NCI-H2227 treated with DMSO at 0.1 percent for 48 hours (cell line): ENCODE measurements at regions not wholly inside any gene's neighbourhood (a gene's known extent, or its start where the extent isn't known, plus 50 kb on each side); places are given as distances from the start of the nearest gene placed in this dataset.

Experiments used
- DNase-seq: peaks from one replicate; lab custom pipeline; 2025; lab: John Stamatoyannopoulos, UW

DNA sequence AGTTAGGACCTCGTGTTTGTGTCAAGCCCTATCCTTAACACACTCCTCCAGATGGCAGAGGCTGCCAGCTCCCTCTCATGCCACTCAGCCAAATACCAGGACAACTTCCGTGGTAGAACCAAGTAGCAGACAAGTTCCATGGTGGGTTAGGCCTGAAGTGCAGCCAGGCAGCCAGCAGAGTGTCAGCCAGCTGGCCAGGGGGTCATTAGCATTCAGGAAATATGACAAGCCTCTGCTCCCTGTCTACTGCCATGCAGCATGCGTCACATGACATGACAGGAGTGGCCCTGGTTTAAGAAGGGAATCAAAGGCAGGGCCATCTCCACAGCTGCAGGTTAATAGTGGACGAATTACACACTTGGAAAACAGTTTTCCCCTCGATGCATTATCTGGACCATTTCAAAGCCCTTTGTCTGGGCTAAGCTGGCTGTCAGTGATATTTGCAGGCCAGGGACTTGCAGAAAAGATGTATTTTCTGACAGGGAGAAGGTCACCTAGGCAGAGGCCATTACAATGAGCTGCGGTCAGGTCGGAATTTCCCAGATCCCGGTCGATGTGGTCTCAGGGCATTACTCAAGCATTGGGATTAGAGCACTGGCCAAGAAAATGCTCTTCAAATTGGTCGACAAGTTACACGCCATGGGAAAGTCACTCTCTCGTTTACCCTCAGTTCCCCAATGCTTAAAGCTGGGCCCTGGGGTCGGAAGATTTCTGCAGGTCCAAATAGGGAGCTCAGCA is 461.7 kb upstream of the CADM1 start:
- DNase-seq, result no peak

DNA sequence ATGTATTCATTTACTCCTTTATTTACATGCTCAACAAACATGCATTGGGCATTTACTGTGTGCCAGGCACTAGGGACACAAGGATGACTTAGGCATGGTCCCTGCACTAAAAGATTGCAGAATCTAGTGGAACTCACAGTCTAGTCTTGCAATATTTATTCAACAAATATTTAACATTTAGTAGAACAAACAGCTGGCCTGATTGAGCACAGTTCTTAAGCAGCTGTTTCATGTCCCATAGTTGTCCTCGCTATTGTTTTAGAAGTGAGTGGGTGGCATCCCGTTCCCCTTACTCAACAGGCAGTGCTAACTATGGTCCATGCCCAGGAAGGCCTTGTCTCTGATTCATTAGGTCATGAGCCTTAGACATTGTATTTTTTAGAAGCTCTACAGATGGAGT is 459.9 kb upstream of the CADM1 start:
- DNase-seq, result no peak

DNA sequence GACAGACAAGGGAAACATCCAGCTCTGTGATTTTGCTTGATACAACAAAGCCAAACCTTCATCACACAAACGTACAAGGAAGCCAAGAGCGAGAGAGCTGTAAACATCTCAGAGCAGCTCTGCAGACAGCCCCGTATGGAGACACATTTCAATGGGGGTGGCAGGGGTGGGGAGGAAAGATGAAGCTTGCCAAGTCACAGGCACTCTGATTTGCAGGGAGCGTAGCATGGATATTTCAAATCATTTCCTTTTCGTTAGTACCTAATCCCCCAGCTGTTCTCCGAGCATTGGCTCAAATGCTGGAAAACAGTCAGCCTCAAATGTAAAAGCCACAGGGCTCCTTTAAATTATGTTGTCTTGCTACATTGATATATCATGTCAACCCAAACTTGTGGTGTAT is 458.9 kb upstream of the CADM1 start:
- no peak for DNase-seq

DNA sequence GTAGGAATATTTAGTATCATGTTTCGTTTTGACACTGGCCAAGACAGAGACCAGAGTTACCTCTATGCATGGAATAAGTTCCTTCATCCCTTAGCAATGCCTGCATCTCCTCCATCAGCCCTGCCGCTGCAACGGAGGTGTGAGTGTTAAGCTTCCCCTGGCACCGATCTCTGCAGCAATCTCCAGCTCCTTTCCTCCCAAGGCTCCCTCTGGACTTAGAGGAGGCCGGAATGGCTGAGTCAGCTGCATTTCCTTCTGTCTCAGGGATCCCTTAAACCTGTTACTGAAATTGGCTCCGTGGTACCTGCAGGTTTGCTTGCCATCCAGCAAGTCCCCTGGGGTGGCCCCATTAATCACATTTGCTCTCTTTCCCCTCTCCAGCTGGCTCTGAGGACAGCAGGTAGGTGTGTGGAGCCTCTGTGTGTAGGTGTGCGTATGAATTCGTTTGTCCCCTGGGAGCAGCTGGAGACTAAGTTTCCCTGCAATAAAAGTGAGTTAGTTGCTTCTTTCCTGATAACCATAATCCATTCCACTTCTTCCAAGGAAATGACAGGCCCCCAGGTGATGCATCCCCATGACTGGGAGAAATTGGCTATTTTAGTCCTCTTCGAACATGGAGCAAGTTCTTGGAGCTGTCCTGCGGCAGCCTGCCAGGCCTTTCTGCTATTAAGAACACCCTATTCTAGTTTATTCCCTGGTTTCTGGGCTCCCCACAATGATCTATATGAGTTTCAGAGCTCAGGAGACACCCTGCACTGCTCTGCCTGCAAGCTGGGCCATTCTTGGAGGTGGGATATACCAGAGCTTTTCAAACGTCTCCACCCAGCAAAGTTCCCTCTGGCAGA is 457.2 kb upstream of the CADM1 start:
- no peak for DNase-seq

DNA sequence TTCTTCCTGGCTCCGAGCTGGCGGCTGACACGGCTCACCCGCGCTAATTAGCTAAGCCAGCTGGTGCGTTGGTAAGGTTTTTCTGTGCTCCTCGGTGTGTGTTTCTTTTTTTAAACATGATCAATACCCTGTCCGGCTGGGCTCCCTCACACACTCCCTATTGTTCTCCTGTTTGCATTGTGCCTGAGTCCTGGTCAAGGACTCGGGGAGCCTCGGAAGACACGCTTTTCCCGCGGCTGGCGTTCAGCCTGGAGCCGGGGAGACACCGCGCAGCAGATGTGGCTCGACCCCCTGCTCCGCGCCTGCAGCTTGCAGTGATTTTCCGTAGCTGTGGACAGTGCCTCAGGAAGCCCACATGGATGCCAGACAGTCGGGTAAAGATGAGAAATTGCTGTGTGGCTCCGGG is 454.9 kb upstream of the CADM1 start:
- DNase-seq, result no peak

DNA sequence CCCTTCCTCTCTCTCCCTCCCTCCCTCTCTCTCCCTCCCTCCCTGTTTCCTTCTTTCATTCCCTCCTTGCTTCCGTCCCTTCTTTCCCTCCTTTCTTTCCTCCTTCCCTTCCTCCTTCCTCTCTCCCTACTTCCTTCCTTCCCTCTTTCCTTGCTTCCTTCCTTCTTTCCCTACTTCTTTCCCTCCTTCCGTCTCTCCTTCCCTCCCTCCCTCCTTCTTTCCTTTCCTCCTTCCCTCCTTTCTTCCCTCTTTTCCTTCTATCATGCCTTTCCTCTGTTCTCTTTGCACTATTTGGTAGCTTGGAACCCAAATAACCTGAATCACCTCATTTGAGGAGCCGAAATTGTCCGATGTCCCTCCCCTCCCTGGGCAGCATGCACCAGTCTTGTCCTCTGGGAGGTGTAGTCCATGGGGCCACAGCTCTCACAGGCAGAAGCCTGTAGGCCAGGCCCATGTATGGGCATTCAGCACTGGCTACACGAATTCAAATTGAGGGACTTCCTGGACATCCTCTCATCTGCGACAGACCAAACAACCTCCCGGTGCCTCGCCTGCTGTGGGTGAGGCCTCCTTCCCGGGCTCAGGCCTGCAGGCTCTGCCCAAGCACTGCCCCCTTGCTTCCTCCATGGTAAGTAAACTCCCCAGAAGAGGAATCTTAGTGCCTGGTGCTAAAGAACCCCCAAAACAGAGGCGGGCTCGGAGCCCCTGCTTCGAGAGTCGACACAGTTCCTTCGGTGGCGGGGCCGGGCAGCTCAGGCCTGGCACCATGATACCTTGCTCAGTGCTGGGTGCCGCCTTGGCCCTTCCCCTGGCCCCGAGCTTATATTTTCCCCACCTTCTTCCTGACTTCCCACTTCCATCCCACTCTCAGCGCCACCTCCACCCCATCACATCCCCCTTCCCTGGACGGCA is 454.1 kb upstream of the CADM1 start:
- no peak for DNase-seq

DNA sequence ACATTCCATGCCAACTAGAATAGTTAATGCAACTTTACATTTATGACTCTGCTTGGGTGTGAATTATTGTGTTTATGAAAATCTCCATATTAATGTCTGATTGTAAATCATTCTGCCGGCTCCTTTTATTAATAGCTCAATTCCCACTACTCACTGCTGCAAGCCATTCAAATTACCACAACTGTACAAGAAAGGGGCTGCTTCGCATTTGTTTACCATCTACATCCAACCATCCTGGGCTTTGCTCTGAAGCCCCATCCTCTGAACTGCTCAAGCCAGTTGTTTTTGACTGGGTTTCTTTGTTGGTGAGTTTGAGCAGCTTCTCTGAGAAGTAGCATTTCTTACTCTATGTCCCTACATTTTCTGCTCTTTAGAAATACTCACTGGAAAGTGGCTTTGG is 451.6 kb upstream of the CADM1 start:
- DNase-seq, result no peak

DNA sequence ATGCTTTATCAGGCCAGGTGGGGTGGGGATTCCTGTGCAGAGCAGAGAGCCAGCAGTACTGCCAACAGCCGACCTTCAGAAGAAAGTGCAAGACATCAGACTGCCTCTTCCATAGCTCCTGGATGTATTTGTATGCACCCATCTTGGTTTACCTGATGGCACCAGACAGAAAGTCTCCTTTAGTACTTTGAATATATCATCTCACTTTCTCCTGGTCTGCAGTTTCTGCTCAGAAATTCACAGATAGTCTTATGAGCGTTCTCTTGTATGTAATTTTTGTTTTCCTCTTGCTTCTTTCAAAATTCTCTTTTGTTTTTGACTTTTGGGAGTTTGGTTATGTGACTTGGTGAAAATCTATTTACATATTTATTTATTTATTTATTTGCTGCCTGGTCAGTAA is 446.4 kb upstream of the CADM1 start:
- no peak for DNase-seq

DNA sequence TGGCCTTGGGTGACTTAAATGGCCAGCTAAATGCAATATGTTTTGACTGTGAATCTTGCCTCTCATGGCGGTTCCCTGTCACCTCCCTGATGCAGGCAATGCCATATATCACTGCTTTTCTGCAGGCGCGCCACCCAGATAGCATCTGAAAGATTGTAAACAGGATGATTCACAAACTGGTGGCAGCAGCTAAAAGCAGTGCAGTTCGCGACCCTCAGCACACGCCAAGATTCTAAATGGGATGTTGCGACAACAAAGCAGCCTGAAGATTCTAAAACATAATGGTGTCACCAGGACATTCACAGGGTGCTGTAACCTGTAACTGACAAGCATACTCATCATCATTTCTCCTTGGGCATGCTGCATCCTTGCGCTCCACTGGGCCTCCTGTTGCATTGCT is 440.4 kb upstream of the CADM1 start:
- no peak for DNase-seq

DNA sequence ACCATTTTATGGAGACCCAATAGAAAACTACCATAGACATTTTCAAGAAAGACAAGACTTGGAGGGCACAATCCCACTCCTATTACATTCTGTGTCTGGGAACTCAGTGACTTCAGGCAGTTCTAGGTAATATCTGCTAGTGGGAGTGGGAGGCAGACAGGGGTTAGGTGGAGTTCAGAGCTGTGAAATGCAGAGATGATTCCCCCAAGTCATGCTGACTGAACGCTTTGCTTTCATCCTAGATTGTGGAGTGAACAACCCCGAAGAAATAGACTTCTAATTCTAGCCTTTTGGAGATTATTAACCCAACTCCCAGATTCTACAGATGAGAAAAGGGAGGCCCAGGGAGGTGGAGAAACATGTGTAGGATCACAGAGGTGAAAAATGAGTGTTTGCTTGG is 437.8 kb upstream of the CADM1 start:
- no peak for DNase-seq

DNA sequence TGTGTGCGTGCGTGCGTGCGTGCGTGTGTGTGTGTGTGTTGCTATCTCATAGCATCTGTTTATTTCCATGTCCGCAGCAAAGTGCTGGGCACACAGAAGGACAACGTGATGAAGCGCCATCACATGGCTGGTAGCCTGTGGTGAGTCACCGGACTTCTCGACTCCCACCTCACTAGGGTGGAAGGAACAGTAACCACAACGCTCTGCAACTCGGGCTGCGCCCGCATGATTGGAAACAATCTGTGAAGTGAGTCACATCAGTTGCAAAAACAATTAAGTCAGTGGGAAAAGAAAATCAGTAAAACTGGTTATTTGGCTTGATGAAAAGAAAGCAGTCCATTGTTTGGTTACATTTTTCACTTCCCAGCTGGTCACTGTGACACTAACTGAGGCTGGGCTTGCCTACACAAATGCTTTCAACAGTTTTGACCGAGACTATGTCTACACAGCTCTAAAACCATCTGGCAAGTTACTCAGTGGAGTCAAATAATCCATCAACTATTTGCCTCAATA is 437.3 kb upstream of the CADM1 start:
- DNase-seq, result no peak

DNA sequence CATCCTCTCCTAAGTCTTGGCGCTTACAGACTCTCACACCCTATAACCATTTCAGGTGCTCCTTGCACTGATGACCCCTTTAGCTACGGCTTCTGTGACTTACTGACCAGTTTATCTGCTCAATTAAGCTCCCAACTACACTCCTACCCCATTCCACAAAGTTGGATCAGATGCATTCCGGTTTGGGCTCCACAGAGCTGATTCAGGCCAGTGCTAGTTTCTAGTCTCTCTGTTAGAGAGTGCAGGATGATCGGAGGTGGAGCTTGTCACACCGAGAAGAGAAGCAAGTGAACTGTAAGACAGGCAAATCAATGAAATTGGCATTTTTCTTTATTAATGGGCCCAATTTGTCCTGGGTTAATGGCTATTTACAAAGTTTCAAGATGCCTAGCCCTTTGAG is 436.8 kb upstream of the CADM1 start:
- DNase-seq, result no peak

DNA sequence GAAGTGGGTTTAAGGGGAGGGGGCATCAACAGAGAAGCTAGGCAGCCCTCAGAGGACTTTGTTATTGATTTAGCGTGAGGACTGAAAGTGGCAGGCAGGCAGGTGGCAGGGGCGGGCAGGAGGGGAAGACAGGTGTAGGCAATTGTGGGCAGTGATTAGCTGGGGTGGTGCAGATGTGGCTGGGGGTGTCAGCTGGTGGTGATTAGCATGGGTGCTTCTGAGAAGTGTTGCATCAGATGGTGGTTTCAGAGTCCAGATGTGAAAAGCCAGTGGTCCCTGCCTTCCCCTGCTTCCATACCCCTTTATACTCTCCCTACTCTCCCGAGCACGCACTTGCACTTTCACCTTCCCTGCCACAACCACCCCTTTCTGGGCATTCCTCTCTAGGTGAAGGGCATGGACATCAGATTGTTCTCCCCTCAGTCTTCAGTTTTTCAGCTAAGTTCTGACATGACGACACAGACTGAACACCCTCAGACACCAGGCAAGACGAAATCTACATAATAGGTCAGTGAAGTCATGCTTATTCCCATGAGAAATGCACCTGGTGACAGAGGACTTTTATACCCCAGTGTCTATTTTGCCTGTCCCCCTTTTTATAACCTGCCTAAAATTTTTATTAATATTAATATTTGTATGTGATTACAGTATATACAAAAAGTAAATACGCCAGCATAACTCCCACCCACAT is 435.7 kb upstream of the CADM1 start:
- no peak for DNase-seq

DNA sequence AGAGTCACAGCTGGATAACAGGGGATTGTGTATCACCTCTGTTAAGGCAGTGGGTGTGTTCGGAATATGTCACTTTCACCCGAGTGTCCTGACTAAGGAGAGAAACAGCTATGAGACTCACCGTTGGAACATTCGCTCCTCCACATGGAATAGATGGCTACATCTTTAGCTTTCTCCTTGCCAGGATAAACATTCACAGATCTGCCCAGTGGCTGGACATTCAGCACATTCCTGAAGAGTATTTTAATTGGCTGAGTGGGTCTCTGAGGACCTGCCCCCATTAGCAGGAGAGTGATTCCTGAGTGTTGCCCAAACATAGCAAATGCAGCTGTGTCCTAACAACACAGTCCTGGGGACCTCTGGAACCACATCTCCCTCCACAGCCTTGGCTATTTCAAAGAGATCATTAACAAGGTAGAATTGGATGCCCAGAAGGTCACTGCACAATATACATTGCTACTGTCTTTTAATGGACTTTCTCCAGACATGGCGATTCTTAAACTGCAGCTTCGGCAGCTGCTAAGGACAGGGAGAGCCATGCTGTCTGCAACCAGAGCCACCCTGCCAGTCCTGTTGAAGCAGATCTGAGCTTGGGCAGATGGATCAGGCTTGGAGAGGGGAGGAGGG is 435.0 kb upstream of the CADM1 start:
- DNase-seq, result no peak

DNA sequence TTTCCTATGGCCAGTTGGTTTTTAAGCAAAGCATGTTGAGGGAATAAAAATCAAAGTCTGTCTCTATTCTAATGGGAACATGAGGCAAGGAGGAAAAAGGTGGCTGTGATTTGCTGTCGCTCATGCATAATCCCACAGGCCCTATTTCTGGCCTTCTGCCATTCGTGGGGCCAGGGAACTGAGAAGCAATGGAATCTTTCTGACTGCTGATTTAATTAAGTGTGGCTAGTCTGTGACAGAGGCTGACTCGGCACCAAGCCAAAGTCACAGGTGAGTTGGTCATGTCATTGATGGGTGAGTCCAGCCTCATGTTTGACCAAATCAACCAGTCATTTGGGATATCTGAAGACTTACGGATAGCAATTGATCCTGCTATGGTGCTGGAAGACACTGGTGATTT is 429.3 kb upstream of the CADM1 start:
- no peak for DNase-seq

DNA sequence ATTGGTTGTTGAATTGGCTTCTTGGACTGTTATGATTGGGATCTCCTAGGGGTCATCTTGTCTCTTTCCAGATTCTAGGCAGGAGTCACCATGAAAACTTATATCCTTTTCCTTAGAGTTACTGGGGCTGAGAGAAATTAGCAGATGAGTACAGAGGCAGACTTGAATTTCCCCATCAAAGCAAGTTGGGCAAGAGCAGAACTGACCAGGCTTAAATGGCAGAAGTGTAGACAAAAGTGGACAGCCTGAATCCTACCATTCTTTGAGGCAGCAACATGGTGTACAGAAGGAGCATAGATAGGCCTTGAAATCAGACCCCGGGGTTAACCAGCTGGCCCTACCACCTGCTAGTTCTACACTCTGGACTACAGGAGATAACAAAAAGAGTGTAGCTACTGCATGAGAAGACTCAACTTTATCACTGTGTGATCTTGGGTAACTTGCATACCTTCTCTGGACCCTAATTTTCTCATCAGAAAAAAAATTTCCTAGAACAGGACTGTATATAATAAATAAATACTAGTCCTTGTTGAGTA is 427.4 kb upstream of the CADM1 start:
- no peak for DNase-seq

DNA sequence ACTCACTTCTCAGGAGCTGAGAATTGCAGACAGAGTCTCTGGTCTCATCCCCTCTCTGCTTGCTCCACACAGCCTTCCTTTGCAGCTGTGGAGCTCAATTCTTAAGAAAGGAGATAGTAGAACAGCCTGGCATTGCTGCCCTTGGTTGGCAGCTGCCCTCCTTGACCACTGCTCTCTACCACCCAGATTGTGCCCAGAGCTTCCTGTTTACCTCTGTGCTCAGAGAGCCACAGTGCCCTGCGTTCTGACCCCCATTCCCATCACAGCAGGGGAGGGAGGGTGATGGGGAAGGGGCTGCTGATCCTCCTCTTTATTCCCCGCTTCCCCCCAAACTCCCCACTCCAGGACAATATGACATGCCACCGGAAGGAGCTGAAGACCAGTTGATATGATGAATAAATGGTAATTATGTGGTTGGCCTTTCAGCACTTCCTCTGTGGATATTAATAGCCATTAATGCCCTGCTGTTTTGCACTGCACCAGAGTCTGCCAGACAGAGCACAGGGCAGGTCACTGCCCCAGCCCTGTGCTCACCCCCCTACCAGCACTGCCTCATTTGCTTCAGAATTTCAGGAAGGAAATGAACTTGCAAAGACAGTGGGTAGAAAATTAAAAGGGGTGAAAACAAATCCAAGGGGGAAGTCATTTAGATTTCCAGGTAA is 426.8 kb upstream of the CADM1 start:
- DNase-seq, result no peak

DNA sequence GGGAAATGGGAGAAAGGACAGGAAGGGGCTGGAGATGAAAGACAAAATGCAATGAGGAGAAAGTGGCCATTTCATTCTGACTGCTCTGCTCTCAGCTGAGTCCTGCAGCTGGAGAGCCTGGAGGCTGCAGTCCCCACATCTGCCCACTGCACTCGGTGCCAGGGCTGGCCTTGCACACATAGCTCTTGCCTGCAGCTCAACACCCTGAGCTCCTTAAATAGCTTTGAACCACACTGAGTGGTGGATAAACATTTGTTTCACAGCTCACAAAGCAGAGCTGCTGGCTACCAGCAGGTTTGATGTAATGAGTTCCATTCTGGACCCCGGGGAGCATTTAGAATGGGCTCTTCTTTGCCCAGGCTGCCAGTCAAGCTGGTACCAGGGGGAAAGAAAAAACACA is 426.1 kb upstream of the CADM1 start:
- DNase-seq, result no peak

DNA sequence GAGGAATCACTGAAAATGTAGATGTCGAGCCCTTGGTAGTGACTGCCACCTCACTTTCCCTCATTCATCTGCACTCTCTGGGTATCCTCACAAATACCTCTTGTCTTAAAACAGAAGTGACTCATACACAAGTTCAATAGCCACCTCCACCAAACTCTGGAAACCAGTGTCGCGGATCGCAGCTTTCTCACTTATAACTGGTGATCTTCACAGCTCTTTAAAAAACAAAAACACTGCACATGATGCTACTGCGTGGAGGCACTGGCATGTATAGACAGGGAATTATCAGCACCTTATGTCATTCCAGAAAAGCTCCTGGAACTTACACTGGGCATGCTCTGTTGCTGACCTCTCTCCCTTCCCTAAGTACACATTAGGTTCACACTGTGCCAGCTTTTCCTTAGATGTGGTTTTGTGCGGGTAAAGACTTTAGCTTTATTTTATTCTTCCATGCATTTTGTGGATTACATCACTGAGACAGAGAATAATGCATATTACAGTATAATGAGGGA is 425.5 kb upstream of the CADM1 start:
- DNase-seq, result no peak

DNA sequence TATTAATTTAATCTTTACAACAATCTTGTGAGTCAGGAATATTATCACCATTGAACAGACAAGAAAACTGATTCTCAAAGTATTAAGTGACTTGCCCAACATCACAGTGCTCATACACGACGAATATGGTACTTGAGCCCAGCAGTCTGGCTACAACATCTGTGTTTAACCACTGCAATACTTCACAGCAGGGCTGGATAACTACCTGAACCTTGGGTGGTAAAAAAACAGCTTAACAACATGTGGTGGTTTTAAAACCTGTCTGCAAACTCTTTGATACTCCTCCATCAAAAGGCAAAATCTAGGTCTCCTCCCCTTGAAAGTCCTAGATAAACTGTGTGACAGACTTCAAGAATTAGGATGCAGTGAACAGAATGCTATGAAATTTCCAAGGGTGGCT is 424.6 kb upstream of the CADM1 start:
- DNase-seq, result no peak
